Activated T-helper 1 cell treated with anti-CD3 and anti-CD28 coated beads, Interleukin-12 subunit alpha, Interleukin-12 subunit beta, Interleukin-2, Interleukin-4 antibody, amounts not matched to agents 30 ng/mL and 10 ng/mL and 1 ng/mL, durations not matched to agents 14 hours and 24 hours and 36 hours (primary cell): ENCODE measurements at regions not wholly inside any gene's neighbourhood (a gene's known extent, or its start where the extent isn't known, plus 50 kb on each side); places are given as distances from the start of the nearest gene placed in this dataset.

Experiments used
- DNase-seq: peaks from one replicate; pipeline ENCODE4 v3.0.0; 2021; ENCODE audit warnings: low spot score
- H3K27ac Mint-ChIP-seq: one replicate; pipeline ENCODE4 v1.8.0; 2021; ENCODE audit warnings: mild to moderate bottlenecking, mixed read lengths
- H3K27me3 Mint-ChIP-seq: one replicate; pipeline ENCODE4 v1.8.0; 2022; ENCODE audit warnings: mild to moderate bottlenecking, moderate library complexity, mixed read lengths; ENCODE audit not compliant: insufficient read depth
- H3K36me3 Mint-ChIP-seq: one replicate; pipeline ENCODE4 v1.8.0; 2021; ENCODE audit warnings: low read depth, mixed read lengths
- H3K4me1 Mint-ChIP-seq: one replicate; pipeline ENCODE4 v1.8.0; 2021; ENCODE audit warnings: low read depth, mixed read lengths
- H3K4me3 Mint-ChIP-seq: one replicate; pipeline ENCODE4 v1.8.0; 2021; ENCODE audit warnings: mild to moderate bottlenecking, moderate library complexity, mixed read lengths
- H3K9me3 Mint-ChIP-seq: one replicate; pipeline ENCODE4 v1.8.0; 2021; ENCODE audit warnings: mixed read lengths
- intact Hi-C: fragments of 100-400 bp; cut with micrococcal nuclease; formaldehyde crosslinking; loops from one replicate; pipeline ENCODE4 v1.15.1; 2024

DNA sequence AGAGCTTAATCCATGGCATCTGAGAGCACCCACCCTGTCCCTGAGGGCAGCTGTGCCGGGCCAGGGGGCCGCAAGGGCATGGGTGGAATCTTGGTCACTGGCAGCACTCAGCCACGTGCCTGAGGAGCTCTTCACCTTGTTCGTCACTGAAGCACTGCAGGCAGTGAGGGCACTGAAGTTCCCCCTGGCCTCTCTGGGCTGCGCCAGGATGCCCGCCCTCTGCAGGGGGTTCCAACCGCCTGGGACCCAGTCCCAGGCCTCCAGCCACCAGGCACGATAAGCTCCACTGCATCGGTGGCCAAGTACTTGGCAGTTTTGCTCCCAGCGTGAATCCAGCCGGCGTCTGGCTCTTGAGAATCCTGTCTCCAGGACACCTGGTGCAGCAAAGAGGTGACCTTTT is 96.4 kb upstream of the MED14 start:
- DNase-seq, result no peak
- H3K9me3 Mint-ChIP-seq, result no peaks in the 10 kb centered on the region
- no peaks in the 10 kb centered on the region for H3K36me3 Mint-ChIP-seq
- no peak overlapping the region for H3K4me3 Mint-ChIP-seq
- no peaks in the 10 kb centered on the region for H3K27me3 Mint-ChIP-seq
- H3K4me1 Mint-ChIP-seq, result no peaks in the 10 kb centered on the region
- no peak overlapping the region for H3K27ac Mint-ChIP-seq
- intact Hi-C loops, result no loop called here

- Mint-ChIP-seq H3K27me3 (no peaks in the 10 kb centered on the region), H3K4me1 (no peaks in the 10 kb centered on the region), H3K9me3 (no peaks in the 10 kb centered on the region), H3K27ac (no peak overlapping the region), H3K36me3 (no peaks in the 10 kb centered on the region), H3K4me3 (no peak overlapping the region)
- intact Hi-C loops, result no loop called here
- no peak for DNase-seq
These were observed 97.4 kb upstream of the MED14 start for GRCh38 chrX:40832723-40833122.

- Mint-ChIP-seq H3K27ac (no peak overlapping the region), H3K36me3 (no peaks in the 10 kb centered on the region), H3K4me3 (no peak overlapping the region), H3K27me3 (no peaks in the 10 kb centered on the region), H3K4me1 (no peaks in the 10 kb centered on the region), H3K9me3 (no peaks in the 10 kb centered on the region)
- DNase-seq, result no peak
- intact Hi-C loops, result no loop called here
These were observed 98.9 kb upstream of the MED14 start for GRCh38 chrX:40834225-40834624.

GRCh38 chrX:40835526-40835925 is 100.2 kb upstream of the MED14 start:
- Mint-ChIP-seq H3K27ac (no peak overlapping the region), H3K9me3 (no peaks in the 10 kb centered on the region), H3K4me3 (no peak overlapping the region), H3K36me3 (no peaks in the 10 kb centered on the region), H3K4me1 (no peaks in the 10 kb centered on the region), H3K27me3 (peaks cover 3% of the 10 kb centered on the region)
- intact Hi-C loops, result no loop called here
- no peak for DNase-seq

GRCh38 chrX:40843643-40844042 is 108.3 kb upstream of the MED14 start:
- Mint-ChIP-seq H3K27me3 (peaks cover 5% of the 10 kb centered on the region), H3K36me3 (no peaks in the 10 kb centered on the region), H3K4me1 (no peaks in the 10 kb centered on the region), H3K4me3 (no peak overlapping the region), H3K9me3 (peaks cover 19% of the 10 kb centered on the region), H3K27ac (no peak overlapping the region)
- intact Hi-C loops, result no loop called here
- no peak for DNase-seq

- intact Hi-C loops, result no loop called here
- H3K4me3 Mint-ChIP-seq, result no peak overlapping the region
- no peak for DNase-seq
- peaks cover 5% of the 10 kb centered on the region for H3K27me3 Mint-ChIP-seq
- H3K4me1 Mint-ChIP-seq, result no peaks in the 10 kb centered on the region
- H3K9me3 Mint-ChIP-seq, result peaks cover 19% of the 10 kb centered on the region
- H3K36me3 Mint-ChIP-seq, result no peaks in the 10 kb centered on the region
- no peak overlapping the region for H3K27ac Mint-ChIP-seq
These were observed 109.1 kb upstream of the MED14 start for GRCh38 chrX:40844471-40844870.

- peaks cover 19% of the 10 kb centered on the region for H3K9me3 Mint-ChIP-seq
- H3K4me1 Mint-ChIP-seq, result no peaks in the 10 kb centered on the region
- H3K27me3 Mint-ChIP-seq, result peaks cover 3% of the 10 kb centered on the region
- no peak for DNase-seq
- H3K27ac Mint-ChIP-seq, result no peak overlapping the region
- no peaks in the 10 kb centered on the region for H3K36me3 Mint-ChIP-seq
- intact Hi-C loops, result no loop called here
- H3K4me3 Mint-ChIP-seq, result no peak overlapping the region
These were observed 110.1 kb upstream of the MED14 start for GRCh38 chrX:40845331-40845911.

- Mint-ChIP-seq H3K4me3 (no peak overlapping the region), H3K4me1 (no peaks in the 10 kb centered on the region), H3K27me3 (peaks cover 2% of the 10 kb centered on the region), H3K27ac (no peak overlapping the region), H3K9me3 (no peaks in the 10 kb centered on the region), H3K36me3 (no peaks in the 10 kb centered on the region)
- DNase-seq, result no peak
- intact Hi-C loops, result no loop called here
These were observed 114.8 kb upstream of the MED14 start for GRCh38 chrX:40849906-40850823.

- Mint-ChIP-seq H3K4me1 (no peaks in the 10 kb centered on the region), H3K9me3 (no peaks in the 10 kb centered on the region), H3K4me3 (no peak overlapping the region), H3K27ac (no peak overlapping the region), H3K27me3 (peaks cover 2% of the 10 kb centered on the region), H3K36me3 (no peaks in the 10 kb centered on the region)
- no peak for DNase-seq
- intact Hi-C loops, result no loop called here
These were observed 117.2 kb upstream of the MED14 start for GRCh38 chrX:40852586-40852985.

GRCh38 chrX:40853004-40853815 is 117.9 kb upstream of the MED14 start:
- no peaks in the 10 kb centered on the region for H3K4me1 Mint-ChIP-seq
- no peaks in the 10 kb centered on the region for H3K36me3 Mint-ChIP-seq
- intact Hi-C loops, result no loop called here
- no peaks in the 10 kb centered on the region for H3K27me3 Mint-ChIP-seq
- no peaks in the 10 kb centered on the region for H3K9me3 Mint-ChIP-seq
- DNase-seq, result no peak
- no peak overlapping the region for H3K27ac Mint-ChIP-seq
- H3K4me3 Mint-ChIP-seq, result no peak overlapping the region

DNA sequence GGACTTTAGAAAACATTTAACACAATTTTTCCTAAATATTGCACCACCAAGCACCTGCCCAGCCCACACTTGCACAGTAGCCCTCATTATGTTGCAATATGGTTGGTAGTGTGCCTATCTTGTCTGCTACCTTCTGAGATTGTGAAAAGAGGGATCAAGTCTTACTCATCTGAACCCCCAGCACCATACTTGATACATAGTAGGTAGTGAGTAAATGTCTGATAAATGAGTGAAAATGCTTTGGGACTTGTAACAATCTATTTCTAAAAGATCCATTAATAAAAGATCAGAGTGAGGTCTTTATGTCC is 118.4 kb upstream of the MED14 start:
- Mint-ChIP-seq H3K4me3 (no peak overlapping the region), H3K4me1 (no peaks in the 10 kb centered on the region), H3K9me3 (no peaks in the 10 kb centered on the region), H3K36me3 (no peaks in the 10 kb centered on the region), H3K27me3 (no peaks in the 10 kb centered on the region), H3K27ac (no peak overlapping the region)
- intact Hi-C loops, result no loop called here
- no peak for DNase-seq

DNA sequence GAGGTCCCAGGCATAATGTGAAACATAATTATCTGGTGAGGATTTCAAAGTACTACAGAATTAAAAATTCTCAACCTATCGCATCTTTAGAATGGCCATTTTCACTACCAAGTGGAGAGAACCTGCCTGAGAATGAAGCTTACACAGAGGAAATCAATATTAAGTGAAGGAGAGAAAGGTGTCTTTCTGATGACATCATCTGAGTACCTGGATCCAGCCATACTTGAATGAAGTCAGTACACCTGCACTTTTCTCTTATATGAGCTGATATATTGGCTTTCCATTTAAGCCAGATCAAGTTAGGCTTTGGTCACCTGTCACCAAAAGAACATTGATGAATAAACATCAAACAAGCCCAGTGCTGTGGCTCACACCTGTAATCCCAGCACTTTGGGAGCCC is 118.9 kb upstream of the MED14 start:
- H3K27me3 Mint-ChIP-seq, result no peaks in the 10 kb centered on the region
- H3K4me3 Mint-ChIP-seq, result no peak overlapping the region
- no peaks in the 10 kb centered on the region for H3K36me3 Mint-ChIP-seq
- H3K27ac Mint-ChIP-seq, result no peak overlapping the region
- no peaks in the 10 kb centered on the region for H3K4me1 Mint-ChIP-seq
- DNase-seq, result no peak
- intact Hi-C loops, result no loop called here
- no peaks in the 10 kb centered on the region for H3K9me3 Mint-ChIP-seq

DNA sequence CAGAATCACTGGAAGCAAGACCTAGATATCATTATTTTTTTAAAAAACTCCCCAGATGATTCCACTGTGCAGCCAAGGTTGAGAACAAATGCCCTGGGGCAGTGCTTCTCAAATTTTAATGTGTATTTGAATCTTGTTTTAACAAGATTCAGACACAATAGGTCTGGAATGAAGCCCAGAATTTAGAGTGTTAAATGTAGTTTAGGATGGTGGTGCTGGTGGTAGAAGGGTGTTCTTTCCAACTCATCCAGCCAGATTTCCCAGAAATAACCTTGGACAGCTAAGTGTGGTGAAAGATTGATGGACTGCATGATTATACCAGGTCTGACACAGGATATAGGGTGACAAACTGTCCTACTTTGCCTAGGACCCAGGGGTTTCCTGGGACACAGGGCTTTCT is 120.1 kb upstream of the MED14 start:
- no peaks in the 10 kb centered on the region for H3K36me3 Mint-ChIP-seq
- DNase-seq, result no peak
- no peak overlapping the region for H3K27ac Mint-ChIP-seq
- no peak overlapping the region for H3K4me3 Mint-ChIP-seq
- no peaks in the 10 kb centered on the region for H3K4me1 Mint-ChIP-seq
- intact Hi-C loops, result no loop called here
- no peaks in the 10 kb centered on the region for H3K9me3 Mint-ChIP-seq
- H3K27me3 Mint-ChIP-seq, result peaks cover 2% of the 10 kb centered on the region
